ENCODE measurements at regions not wholly inside any gene's neighbourhood (a gene's known extent, or its start where the extent isn't known, plus 50 kb on each side); places are given as distances from the start of the nearest gene placed in this dataset.
"Not testable (repeated sequence)": the region's sequence is repeated elsewhere in the genome, so short reads cannot be mapped to it uniquely, and the experiment has no call there.

DNA sequence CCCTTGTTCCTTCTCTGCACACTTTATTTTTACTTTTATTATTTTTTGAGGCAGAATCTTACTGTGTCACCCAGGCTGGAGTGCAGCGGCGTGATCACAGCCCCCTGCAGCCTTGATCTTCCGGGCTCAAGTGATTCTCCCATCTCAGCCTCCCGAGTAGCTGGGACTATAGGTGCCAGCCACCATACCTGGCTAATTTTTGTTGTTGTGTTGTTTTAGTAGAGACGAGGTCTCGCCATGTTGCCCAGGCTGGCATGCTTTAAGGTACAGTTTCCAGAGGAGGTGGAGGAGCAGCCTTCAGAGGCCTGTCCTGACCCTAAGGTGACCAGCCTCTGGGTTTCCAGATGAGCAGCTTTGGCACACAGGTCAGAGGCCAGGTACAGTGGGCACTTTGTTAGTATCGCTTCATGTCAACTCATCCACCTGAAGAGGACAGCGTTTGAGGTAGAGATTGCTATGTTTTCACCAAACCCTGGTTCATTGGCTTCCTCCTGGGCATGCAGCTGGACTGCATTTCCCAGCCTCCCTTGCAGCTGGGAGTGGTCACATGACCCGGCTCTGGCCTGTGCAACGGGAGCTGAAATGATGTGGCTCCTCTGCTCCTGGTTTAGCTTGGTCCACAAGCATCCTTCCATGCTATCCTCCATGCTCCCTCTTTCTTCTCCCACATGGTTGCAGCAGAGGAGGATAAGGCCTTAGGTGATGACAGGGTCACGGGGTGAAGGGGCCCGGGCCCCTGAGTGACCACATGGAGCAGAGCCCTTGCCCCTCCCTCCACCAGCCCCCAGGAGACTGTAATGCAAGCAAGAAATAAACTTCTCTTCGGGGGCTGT lies 139.3 kb upstream of the IER5L start:
- DNase-seq (ENCODE audit: low spot score) = no peak

DNA sequence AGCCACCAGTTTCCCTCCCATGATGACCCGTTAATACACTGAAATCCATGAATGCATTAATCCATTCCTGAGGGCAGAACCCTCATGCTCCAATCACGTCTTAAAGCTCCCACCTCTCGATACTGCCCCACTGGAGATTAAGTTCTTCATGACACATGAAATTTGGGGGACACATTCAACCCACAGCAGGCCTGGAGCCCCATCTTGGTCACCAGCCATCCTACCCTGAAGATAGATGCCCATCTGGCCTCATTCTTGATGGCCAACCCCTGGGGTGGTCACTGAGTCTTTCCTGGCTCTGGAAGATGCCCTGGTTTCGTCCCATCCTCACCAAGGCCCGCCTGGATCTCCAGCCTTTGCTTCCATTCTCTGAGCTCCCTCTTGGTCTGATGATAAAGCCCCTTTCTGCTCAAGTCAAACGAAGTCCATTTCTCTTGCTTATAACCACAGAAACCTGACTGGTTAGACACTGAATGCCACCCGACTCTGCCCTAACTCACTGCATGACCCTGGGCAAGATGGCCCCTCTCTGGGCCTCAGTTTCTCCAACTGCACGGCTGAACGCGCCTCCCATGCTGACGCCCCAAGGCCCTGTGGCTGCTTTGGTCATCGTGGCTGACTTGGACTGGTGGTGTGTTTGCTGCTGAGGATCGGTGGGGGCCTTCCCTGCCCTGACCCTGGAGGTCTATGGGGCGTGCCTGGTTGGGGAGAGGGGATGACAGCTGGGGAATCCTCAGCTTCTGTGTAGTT lies 138.4 kb upstream of the IER5L start:
- DNase-seq (ENCODE audit: low spot score) = no peak

DNA sequence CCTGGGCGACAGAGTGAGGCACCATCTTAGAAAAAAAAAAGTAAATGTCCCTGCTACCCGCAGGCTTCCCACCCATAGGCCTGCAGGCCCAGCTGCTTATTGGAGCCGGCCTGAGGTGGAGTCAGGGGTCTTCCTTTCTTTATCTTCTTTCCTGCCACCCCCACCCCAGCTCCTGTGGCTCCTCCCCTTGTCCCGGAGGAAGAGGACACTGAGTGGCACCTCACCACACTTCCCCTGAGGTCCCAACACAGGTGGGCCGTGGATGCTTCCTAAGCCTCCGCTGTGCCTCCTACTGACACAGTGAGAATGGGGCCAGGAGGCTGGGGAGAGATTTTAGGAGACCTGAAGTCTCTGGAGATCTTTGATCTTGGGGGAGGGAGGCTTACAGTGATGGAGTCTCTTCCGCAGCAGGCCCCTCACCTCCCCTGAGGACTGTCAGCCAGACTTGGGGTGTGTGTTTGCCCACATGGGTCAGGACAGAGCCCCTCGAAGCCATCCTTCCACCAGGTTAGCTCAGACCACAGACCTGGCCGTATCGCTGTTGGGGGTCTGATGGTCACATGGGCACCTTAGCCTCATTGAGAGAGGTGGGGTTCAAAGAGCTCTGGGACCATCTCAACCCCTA lies 135.4 kb upstream of the IER5L start:
- no peak for DNase-seq (ENCODE audit: low spot score)

DNA sequence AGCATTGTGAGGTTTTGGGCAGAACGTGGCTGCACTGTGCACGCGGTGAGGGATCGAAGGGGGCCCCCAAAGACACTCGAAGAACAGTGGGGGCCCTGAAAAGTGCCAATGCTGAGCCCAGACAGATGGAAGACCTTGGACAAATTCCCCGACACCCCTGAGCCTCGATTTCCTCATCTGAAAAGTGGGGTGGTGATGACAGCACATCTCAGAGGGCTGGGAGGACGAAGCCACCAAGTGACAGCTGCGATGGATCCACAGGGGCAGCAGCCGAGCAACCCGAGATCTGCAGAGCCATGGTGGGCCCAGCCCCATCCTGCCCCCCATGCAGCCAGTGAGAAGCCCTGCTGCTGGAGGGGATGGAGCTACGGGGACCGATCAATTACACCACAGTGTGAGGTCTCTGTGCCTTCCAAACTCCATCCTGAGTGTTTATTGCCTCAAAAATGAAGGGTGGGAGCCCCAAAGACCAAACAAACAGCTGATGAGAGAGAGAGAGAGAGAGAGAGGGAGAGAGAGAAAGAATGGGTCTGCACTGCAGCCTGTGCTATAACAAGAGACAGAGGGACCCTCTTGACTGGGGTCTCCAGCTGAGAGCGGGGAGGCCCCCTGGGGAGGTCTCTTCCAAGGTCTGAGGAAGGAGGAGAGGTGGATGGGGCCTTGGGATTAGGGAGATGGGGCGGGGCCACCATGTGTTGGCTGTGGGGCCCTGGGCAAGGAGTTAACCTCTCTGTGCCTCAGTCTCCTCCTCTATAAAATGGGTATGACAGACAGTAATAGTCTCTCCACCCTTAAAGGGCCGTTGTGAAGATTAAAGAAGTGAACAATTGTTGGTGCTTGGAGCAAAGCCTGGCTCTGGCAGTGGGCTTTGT lies 134.4 kb upstream of the IER5L start:
- DNase-seq (ENCODE audit: low spot score) = no peak

DNA sequence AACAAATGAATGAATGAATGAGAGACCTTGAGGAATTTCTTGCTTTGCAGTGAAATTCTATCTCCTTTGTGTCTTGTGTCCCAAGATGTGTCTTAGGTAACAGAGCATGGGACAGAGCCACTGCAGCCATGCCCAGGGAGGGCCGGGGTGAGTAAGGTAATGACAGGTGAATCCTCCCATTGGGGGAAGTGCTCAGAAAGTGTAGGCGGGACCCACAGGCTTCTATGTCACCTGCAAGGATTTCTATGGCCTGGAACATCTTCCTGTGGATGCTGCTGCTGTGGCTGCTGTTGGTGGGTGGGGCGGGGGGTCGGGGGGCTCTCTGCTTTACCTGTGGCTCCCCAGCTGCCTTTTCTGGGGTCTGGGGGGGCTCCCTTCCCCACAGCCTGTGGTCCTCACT lies 133.6 kb upstream of the IER5L start:
- no peak for DNase-seq (ENCODE audit: low spot score)

DNA sequence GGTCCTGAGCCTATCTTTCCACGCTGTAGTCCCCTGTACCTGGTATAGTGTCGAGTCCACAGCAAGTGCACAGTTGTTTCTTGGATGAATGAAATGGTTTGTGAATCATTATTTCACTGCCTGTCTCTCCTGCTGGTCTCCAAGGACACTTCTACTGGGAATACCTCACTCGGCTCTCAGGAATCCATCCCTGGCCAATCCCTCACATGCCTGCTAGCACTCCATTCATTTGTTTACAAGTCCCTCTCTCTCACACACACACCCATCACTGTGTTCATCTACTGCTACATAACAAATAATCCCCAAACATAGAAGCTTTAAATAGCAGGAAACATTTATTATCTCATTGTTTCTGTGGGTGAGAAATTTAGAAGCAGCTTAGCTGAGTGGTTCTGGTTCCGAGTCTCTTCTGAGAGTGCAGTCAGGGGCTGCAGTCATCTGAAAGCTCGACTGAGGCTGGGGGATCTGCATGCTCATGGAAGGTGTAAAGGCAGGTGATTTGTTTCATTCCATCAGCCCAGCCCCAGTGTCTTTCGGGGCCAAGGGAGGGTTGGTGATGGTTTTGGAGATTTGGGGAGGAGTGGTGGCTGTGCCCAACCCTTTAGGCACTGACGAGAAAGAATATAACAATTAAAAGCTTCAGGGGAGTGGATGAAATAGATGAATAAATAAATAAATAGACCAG lies 132.7 kb upstream of the IER5L start:
- DNase-seq (ENCODE audit: low spot score) = no peak

DNA sequence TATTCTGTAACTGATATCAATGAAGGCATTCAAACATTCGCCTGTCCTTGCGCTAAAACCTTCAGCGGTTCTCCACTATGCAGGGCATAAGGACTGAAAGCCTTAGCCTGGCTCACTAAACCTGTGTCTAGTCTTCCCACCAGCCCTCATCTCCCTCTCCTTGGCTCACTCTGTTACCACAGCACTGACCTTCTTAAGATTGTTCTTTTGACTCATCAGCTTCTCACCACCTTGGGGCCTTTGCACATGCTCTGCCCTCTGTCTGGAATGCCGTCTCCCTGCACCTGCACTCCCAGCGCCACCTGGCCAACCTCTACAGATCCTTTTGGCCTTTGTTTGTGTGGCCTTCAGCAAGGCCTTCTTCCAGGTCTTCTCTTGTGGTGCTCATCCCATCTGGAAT lies 131.8 kb upstream of the IER5L start:
- DNase-seq (ENCODE audit: low spot score) = no peak

DNA sequence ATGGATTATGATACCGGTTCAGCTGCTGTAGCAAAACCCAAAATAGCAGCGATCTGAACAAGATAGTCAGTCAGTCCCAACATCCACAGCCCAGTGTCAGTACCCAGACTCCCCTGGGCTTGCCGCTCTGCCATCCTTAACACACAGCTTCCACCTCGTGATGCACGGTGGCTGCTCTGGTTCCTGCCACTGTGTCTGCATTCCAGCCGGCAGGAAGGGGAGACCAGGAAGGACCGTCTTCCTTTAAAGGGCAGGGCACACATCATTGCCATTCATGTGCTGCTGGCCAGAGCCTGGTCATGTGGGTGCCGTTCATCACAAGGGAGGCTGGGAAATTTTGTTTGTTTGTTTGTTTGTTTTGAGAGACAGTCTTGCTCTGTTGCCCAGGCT lies 131.0 kb upstream of the IER5L start:
- DNase-seq (ENCODE audit: low spot score) = no peak

DNA sequence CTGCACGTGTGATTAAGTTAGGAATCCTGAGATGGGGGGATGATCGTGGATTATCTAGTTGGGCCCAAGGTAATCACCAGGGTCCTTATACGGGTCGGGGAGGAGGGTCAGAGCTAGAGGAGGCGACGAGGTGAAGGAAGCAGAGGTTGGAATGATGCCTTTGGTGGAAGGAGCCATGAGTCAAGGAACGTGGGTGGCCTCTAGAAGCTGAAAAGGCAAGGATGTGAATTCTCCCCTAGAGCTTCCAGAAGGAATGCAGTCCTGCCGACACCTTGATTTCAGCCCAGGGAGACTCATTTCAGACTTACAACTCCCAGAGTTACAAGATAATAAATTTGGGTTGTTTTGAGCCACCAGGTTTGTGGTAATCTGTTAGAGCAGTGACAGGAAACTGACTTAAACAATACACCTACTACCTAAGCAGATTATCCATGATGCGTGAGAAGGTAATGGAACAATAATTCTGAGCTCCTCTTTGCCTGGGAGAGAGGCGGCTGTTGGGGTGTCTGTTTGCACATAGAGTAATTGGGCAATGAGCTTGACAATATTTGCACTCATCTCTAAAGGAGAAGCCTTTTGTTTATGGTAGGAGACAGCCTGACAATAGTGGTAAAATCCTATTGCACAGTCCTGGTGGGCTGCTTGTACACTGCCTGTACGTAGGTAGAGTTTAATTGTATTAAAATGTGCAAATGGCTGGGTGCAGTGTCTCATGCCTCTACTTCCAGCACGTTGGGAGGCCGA lies 129.3 kb upstream of the IER5L start:
- no peak for DNase-seq (ENCODE audit: low spot score)

DNA sequence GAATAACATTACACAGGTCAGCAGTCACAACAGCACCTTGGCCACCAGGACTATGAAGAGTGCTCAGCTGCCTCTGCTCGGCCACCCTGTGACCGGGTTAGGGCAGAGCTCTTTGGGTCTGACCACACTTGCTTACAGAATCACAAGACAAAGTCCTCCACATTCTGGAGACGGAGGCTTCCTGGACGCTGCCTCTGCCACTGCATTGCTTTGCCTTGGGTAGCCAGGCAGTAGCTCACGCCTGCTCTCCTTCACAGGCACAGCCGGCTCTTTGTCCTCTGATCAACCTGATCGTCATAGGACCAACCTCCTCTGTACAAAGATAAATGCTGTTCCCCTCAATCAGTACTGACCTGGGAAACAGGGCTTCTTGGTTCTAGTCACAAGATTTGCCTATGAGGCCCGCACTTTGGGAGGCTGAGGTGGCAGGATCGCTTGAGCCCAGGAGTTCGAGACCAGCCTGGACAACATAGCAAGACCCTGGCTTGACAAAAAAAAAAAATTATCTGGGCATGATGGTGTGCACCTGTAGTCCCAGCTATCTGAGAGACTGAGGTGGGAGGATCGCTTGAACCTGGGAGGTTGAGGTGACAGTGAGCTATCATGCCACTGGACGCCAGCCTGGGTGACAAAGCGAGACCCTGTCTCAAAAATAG lies 128.4 kb upstream of the IER5L start:
- no peak for DNase-seq (ENCODE audit: low spot score)

DNA sequence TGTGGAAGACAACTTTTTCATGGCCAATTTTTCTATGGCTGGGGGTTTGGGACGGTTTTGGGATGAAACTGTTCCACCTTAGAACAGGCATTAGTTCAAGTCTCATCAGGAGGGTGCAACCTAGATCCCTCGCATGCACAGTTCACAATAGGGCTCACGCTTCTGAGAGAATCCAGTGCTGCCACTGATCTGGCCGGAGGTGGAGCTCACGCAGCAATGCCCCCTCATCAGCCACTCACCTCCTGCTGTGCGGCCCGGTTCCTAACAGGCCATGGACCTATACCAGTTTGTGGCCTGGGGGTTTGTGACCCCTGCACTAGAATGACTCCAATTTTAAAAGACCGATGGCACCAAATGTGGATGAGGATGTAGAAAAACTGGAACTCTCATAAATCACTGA lies 127.2 kb upstream of the IER5L start:
- no peak for DNase-seq (ENCODE audit: low spot score)

DNA sequence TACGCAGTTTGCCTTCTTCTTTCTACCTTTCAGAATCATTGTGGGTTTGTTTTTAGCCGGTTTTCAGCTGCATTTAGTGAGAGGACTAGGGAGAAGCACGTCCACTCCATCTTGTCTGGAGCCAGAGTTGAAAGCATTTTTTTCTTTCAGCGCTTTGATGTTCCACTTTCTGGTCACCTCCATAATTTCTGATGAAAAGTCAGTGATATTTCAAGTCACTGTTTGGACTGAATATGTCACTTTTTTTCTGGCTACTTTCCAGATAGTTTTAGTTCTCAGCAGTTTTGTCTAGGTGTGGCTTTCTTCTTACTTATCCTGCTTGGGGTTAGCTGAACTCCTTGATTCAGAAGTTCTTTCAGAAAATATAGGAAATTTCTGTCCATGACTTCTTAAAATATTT lies 123.9 kb upstream of the IER5L start:
- no peak for DNase-seq (ENCODE audit: low spot score)

DNA sequence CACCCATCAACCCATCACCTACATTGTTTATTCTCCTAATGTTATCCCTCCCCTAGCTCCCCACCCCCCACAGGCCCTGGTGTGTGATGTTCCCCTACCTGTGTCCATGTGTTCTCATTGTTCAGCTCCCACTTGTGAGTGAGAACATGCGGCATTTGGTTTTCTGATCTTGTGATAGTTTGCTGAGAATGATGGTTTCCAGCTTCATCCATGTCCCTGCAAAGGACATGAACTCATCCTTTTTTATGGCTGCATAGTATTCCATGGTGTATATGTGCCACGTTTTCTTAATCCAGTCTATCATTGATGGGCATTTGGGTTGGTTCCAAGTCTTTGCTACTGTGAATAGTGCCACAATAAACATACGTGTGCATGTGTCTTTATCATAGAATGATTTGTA lies 118.1 kb upstream of the IER5L start:
- DNase-seq (ENCODE audit: low spot score) = not testable (repeated sequence)

DNA sequence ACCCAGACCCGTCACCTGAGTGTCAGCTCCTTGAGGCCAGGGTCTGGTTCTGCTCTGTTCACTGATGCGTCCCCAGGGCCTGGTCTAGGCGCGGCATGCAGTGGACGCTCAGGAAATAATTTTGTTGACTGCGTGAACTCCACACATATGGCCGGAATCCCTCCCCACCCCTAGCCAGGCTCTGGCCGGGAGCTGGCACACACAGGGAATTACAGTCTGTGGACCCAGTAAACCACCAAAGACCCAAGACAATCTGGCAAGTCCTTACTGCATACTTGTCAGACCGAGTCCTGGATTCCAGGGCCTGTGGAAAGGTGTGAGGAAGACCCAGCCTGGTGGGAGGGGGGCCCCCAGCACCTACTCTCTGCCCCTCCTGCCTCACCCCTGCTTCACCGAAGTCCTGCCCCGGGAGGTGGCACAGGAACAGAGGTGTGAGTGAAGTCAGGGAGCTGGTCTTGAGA lies 113.0 kb upstream of the IER5L start:
- no peak for DNase-seq (ENCODE audit: low spot score)

DNA sequence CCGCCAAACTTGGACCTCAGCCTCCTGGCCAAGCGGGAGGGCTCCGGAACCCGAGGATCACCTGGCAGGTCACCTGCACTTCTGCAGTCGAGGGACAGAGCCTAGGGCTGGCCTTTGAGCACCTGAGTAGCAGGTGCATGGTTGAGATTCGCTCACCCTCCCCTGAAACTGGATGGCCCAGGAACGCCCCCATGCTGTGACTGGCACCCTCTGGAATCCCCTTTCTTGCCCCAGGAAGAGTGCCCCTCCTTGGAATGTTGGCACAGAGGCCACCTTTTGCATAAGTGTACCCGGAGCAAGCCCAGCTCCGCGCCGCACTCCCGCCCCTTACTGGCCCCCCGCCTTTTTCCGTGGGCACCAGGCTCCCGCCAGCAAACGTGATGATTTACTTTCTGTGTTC lies 112.5 kb upstream of the IER5L start:
- DNase-seq (ENCODE audit: low spot score) = no peak

DNA sequence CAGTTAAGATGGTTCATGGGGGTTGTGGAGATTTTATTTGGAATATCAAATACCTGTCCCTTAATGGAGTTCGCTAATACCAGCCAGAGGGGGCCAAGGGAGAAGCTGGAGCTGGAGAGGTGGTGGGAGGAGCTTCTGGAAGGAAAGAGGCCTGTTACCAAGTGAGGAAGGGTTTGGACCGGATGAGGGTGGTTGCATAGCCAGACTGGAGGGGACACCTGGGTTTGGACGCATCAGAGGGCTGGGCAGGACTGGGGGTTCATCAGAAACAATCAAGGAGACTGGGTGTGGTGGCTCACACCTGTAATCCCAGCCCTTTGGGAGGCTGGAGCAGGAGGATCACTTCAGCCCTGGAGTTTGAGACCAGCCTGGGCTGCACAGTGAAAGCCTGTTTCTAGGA lies 111.8 kb upstream of the IER5L start:
- DNase-seq (ENCODE audit: low spot score) = no peak

DNA sequence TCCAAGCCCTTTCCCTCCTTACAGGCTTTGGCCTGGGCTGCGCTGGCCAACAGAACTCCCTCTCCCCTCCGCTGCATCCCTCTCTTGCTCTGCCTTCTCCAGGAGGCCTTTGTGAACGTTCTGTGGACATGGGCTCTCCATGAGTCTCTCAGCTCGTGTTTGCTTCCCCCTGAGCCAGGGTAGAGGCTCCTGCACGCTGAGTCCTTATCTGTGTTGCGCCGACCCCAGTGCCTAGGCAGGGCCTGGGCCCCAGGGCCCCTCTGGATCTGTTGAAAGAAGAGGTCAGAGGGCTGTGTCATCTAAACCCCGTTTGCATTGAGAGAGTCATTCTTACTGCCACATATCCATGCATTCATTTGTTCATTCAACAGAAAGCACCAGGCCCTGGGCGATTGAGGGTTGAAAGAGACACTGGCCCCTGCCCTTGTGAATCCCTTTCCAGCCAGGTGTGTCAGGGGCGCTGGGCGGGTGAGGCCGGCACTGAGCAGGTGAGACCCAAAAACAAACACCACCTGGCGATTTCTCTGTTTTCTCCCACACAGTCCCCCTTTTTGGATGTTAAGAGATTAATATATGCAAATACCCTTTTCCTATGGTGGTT lies 111.2 kb upstream of the IER5L start:
- no peak for DNase-seq (ENCODE audit: low spot score)

DNA sequence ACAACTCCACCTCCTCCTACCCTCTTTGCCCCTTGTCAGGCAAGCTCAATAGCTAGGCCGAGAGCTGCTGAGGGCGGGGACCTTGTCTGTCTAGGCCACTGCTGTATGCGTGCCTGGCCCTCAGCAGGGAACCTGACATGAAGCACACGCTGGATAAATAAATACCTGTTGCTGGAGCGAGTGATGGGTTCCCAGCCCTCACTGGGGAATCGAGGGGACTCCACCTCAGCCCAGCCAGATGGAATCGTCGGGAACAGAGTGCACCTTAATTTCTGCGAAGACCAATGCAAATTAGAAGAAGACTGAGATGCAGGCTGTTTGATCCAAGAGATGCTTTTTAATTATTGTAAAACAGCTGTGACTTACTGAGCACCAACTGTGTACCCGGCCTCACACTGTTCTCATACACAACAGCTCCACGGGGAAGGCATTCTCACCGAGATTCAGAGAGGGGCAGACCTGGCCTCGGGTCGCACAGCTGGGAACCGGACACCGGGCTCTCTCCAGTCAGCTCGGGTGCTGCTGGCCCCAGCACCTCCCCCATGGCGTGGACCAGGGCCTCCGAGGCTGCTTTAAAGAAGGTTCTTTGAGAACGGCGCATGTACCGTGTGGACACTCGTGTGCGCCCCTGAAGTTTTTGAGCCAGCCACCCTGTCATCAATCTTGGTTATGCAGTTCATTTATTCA lies 109.7 kb upstream of the IER5L start:
- DNase-seq (ENCODE audit: low spot score) = no peak
